CD4-positive, alpha-beta T cell (primary cell): ENCODE measurements at regions not wholly inside any gene's neighbourhood (a gene's known extent, or its start where the extent isn't known, plus 50 kb on each side); places are given as distances from the start of the nearest gene placed in this dataset.

ENCODE experiments used
- ATAC-seq: fragments of 200-7000 bp; cut with Tn5 transposase; one replicate; pipeline ENCODE4 v1.10.0; 2022; ENCODE audit warnings: mild to moderate bottlenecking; ENCODE audit not compliant: poor library complexity
- CTCF ChIA-PET: fragments of 350-600 bp; sonication (Branson Sonifier 250); formaldehyde crosslinking; loops from one replicate; lab custom pipeline; 2021; ENCODE audit warnings: antibody characterized with exemption, inconsistent platforms; lab: Charles Lee
- POLR2A ChIA-PET: fragments of 350-600 bp; sonication (Branson Sonifier 250); formaldehyde crosslinking; loops from one replicate; lab custom pipeline; 2021; ENCODE audit warnings: antibody characterized with exemption, inconsistent platforms; lab: Charles Lee
- DNase-seq, 14 experiments: peaks; one replicate each; pipeline ENCODE4 v3.0.0-alpha.2; 2013 to 2020; ENCODE audit warnings: mixed read lengths in 2 of 14
- H3K27ac ChIP-seq, 2 donors: one replicate each; pipeline versions ENCODE4 v1.5.1 to v1.7.0; 2013; ENCODE audit warnings: low read length in 2 of 2, low read depth in 1 of 2, mild to moderate bottlenecking in 1 of 2
- H3K27me3 ChIP-seq, 2 experiments: 1 replicate in 1 of 2; 2 replicates in 1 of 2; pipeline versions ENCODE4 v1.6.1 to v1.7.0; 2013; ENCODE audit warnings: low read length in 2 of 2, control low read depth in 1 of 2, mild to moderate bottlenecking in 1 of 2, moderate library complexity in 1 of 2; ENCODE audit not compliant: insufficient read depth in 2 of 2, control insufficient read depth in 1 of 2
- H3K36me3 ChIP-seq: one replicate; pipeline ENCODE4 v1.6.1; 2013; ENCODE audit warnings: low read length, control low read depth; ENCODE audit not compliant: insufficient read depth
- H3K4me1 ChIP-seq: one replicate; pipeline ENCODE4 v1.6.1; 2013; ENCODE audit warnings: low read length, control low read depth; ENCODE audit not compliant: insufficient read depth
- H3K4me3 ChIP-seq: one replicate; pipeline ENCODE4 v1.5.1; 2013; ENCODE audit warnings: mild to moderate bottlenecking, low read length, moderate library complexity
- H3K9me3 ChIP-seq, 2 experiments: 1 replicate in 1 of 2; 2 replicates in 1 of 2; pipeline versions ENCODE4 v1.6.1 to v1.7.0; 2013; ENCODE audit warnings: low read length in 2 of 2, mild to moderate bottlenecking in 2 of 2, control low read depth in 1 of 2, moderate library complexity in 1 of 2; ENCODE audit not compliant: control insufficient read depth in 1 of 2, insufficient read depth in 1 of 2
- H3K27ac Mint-ChIP-seq: one replicate; pipeline ENCODE4 v1.8.0; 2020; ENCODE audit warnings: mixed read lengths
- H3K27me3 Mint-ChIP-seq: one replicate; pipeline ENCODE4 v1.8.0; 2021; ENCODE audit warnings: mixed read lengths
- H3K36me3 Mint-ChIP-seq: one replicate; pipeline ENCODE4 v1.8.0; 2021; ENCODE audit warnings: low read depth, mixed read lengths
- H3K4me1 Mint-ChIP-seq: one replicate; pipeline ENCODE4 v1.8.0; 2021; ENCODE audit warnings: low read depth, mixed read lengths
- H3K4me3 Mint-ChIP-seq: one replicate; pipeline ENCODE4 v1.8.0; 2020; ENCODE audit warnings: mild to moderate bottlenecking, mixed read lengths
- H3K9me3 Mint-ChIP-seq: one replicate; pipeline ENCODE4 v1.8.0; 2020; ENCODE audit warnings: mixed read lengths
- intact Hi-C, 2 experiments: fragments of 100-400 bp; cut with DNase I in 1 of 2; cut with micrococcal nuclease in 1 of 2; formaldehyde crosslinking; loops; one replicate each; pipeline versions ENCODE4 v1.15.1 to v1.9.0; 2023 to 2025; cut with DNase I, micrococcal nuclease
- TF ChIP-seq, protein P1 (sequence below): fragments of 200-600 bp; IDR thresholded peaks from one replicate; pipeline ENCODE4 v1.8.0; 2022; ENCODE audit warnings: antibody characterized with exemption, mild to moderate bottlenecking

- ATAC-seq, result no peak
- ChIA-PET POLR2A (no interaction called here), CTCF (no interaction called here)
- Mint-ChIP-seq H3K27me3 (peaks cover 39% of the 10 kb centered on the region), H3K4me3 (no peak overlapping the region), H3K9me3 (no peaks in the 10 kb centered on the region), H3K36me3 (no peaks in the 10 kb centered on the region), H3K4me1 (no peaks in the 10 kb centered on the region), H3K27ac (no peak overlapping the region)
- no peak for DNase-seq
- no peak overlapping the region for H3K27ac ChIP-seq
- no peaks in the 10 kb centered on the region for H3K4me1 ChIP-seq
- H3K9me3 ChIP-seq, result no peaks in the 10 kb centered on the region
- H3K36me3 ChIP-seq, result no peaks in the 10 kb centered on the region
- TF ChIP-seq, protein P1, sequence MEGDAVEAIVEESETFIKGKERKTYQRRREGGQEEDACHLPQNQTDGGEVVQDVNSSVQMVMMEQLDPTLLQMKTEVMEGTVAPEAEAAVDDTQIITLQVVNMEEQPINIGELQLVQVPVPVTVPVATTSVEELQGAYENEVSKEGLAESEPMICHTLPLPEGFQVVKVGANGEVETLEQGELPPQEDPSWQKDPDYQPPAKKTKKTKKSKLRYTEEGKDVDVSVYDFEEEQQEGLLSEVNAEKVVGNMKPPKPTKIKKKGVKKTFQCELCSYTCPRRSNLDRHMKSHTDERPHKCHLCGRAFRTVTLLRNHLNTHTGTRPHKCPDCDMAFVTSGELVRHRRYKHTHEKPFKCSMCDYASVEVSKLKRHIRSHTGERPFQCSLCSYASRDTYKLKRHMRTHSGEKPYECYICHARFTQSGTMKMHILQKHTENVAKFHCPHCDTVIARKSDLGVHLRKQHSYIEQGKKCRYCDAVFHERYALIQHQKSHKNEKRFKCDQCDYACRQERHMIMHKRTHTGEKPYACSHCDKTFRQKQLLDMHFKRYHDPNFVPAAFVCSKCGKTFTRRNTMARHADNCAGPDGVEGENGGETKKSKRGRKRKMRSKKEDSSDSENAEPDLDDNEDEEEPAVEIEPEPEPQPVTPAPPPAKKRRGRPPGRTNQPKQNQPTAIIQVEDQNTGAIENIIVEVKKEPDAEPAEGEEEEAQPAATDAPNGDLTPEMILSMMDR, result no peak
- no peak overlapping the region for H3K4me3 ChIP-seq
- H3K27me3 ChIP-seq, result peaks cover 0 to 3% of the 10 kb centered on the region in 2 experiments
- intact Hi-C loops, result no loop called here
Observed at GRCh38 chr14:49319810-49320209, 266.4 kb downstream of the RPS29 start.

DNA sequence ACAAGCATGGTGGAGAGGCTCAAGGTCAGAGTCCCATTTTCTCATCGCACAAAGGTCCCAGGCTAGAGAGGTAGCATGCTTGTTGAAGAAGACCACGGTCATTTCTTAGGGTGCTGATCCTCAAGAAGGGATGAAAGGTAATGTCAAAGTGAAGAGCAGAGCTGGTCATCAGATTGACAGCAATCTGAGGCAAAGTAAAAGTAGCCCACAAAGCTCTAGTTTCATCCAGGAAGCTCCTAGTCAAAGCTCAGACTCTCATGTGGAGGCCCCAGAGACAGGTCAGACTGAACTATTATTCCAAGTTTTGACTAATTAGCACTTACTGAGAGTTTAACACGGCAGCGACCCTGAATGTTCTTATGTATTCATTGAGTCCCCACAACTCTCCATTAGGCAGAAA is 270.6 kb downstream of the RPS29 start:
- H3K36me3 ChIP-seq, result no peaks in the 10 kb centered on the region
- DNase-seq (no peak), ATAC-seq (no peak)
- Mint-ChIP-seq H3K27me3 (peaks cover 30% of the 10 kb centered on the region), H3K4me1 (no peaks in the 10 kb centered on the region), H3K4me3 (no peak overlapping the region), H3K36me3 (no peaks in the 10 kb centered on the region), H3K9me3 (no peaks in the 10 kb centered on the region), H3K27ac (no peak overlapping the region)
- POLR2A ChIA-PET, result no interaction called here
- no peak overlapping the region for H3K4me3 ChIP-seq
- TF ChIP-seq, protein P1, result no peak
- no peak overlapping the region for H3K27ac ChIP-seq
- no peaks in the 10 kb centered on the region for H3K27me3 ChIP-seq
- intact Hi-C loops, result no loop called here
- H3K4me1 ChIP-seq, result no peaks in the 10 kb centered on the region
- CTCF ChIA-PET, result no interaction called here
- no peaks in the 10 kb centered on the region for H3K9me3 ChIP-seq

GRCh38 chr14:49314737-49315136 is 271.4 kb downstream of the RPS29 start:
- H3K4me1 Mint-ChIP-seq, result no peaks in the 10 kb centered on the region
- ChIA-PET CTCF (no interaction called here), POLR2A (no interaction called here)
- TF ChIP-seq, protein P1, result no peak
- H3K9me3 ChIP-seq, result no peaks in the 10 kb centered on the region
- DNase-seq, result no peak
- no peaks in the 10 kb centered on the region for H3K4me1 ChIP-seq
- no peak overlapping the region for H3K4me3 Mint-ChIP-seq
- H3K27me3 ChIP-seq, result no peaks in the 10 kb centered on the region
- H3K27me3 Mint-ChIP-seq, result peaks cover 22% of the 10 kb centered on the region
- H3K9me3 Mint-ChIP-seq, result no peaks in the 10 kb centered on the region
- H3K4me3 ChIP-seq, result no peak overlapping the region
- no peak overlapping the region for H3K27ac Mint-ChIP-seq
- no peak for ATAC-seq
- no peaks in the 10 kb centered on the region for H3K36me3 ChIP-seq
- no peak overlapping the region for H3K27ac ChIP-seq
- intact Hi-C loops, result no loop called here
- no peaks in the 10 kb centered on the region for H3K36me3 Mint-ChIP-seq
